ENCODE measurements at regions not wholly inside any gene's neighbourhood (a gene's known extent, or its start where the extent isn't known, plus 50 kb on each side); places are given as distances from the start of the nearest gene placed in this dataset.
"Not testable (repeated sequence)": the region's sequence is repeated elsewhere in the genome, so short reads cannot be mapped to it uniquely, and the experiment has no call there.

DNA sequence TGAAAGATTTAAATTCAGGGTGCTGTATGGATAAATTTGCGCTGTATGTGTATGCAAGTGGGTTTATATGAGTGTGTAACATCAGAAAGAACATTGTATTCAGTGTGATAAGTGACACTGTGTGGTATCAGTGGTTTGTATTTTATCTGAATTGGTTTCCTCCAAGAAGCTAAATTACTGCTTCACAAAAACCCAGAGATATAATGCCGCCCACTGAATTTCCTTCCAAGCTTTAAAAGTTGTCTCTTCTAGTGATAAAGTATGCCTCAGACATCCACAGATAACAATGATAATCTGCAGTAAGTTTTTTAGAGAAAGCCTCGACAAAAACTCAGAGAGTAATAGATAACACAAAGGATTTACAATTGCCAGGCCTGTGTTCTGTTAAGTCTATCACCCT is 710.6 kb upstream of the HS3ST1 start:
- DNase-seq: no peak

DNA sequence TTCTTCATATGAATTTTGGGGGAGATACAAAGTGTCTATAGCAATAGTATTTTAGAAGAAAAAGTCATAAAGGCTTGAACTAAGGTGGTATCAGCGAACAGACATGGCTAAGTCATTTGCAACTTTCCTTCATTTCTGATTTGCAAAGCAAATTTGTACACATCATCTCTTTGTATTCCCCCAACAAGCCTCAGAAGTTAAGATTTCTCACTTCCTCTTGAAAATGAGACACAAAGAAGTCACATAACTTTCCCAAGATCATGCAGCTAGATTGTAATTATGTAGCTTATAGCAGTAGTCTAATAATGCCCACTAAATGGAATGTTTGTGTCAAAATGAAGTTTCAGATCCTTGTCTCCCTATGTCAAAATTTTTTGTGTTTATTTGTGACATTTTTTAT is 709.8 kb upstream of the HS3ST1 start:
- no peak for DNase-seq

DNA sequence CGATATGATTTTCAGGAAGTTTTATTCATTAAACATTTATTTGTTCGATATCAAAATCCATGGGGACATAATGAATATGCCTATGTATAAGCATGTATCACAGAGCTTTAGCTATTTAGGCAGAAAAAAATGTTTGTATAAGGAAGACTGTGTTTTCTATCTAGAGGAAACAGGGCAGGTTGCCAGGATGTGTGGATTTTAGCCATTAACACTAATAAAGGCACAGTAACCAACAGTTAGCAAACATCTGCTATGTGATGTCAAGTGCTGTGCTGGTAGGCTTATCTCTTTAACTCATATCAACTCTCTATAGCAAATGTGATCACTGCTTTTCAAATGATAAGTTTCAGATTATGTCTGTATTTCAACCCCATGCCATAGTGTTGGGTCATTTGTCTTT is 708.9 kb upstream of the HS3ST1 start:
- no peak for DNase-seq

DNA sequence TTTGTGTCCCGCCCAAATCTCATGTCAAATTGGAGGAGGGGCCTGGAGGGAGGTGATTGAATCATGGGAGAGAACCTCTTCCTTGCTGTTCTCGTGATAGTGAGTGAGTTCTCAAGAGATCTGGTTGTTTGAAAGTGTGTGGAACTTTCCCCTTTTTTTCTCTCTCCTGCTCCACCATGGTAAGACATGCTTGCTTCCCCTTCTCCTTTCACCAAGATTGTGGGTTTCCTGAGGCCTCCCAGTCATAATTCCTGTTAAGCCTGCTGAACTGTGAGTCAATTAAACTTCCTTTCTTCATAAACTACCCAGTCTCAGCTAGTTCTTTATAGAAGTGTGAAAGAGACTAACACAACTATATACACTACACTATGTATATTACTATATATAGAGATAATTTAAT is 697.8 kb upstream of the HS3ST1 start:
- no peak for DNase-seq

DNA sequence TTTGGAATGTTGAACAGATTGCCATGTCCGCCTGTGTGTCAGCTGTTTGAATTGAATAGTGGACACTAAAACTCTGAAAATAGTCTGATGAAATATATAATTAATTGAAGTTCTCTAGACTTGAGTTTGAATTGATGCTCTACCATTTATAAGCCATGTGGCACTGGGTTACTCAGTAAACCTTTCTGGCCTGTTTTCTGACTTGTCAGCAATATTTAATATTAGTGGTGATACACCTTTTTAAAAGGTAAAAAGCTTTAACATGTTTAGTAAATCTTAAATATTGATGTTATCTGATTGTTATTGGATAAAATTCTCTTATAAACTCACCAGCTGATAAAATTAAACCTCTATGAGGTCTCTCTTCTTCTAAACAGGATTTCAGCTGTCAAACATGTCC is 695.4 kb upstream of the HS3ST1 start:
- DNase-seq: no peak

DNA sequence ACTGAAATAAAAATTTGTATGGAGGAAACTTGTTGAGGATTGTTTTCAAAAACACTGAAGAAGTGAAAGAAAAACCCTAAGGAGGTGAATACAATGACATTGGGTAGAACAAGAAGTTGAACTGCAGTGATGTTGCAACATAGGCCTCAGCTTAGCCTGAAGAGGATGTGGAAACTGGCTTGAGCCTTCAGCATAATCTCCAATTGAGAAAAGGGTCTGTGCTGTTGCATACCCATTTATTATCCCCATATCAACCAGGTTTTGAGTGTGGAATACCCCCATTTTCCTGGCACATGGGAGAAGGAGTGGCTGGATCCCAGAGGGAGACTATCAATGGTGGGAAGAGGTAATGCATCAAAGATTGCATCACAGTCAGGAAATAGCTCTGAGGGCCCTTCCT is 695.0 kb upstream of the HS3ST1 start:
- DNase-seq: no peak

DNA sequence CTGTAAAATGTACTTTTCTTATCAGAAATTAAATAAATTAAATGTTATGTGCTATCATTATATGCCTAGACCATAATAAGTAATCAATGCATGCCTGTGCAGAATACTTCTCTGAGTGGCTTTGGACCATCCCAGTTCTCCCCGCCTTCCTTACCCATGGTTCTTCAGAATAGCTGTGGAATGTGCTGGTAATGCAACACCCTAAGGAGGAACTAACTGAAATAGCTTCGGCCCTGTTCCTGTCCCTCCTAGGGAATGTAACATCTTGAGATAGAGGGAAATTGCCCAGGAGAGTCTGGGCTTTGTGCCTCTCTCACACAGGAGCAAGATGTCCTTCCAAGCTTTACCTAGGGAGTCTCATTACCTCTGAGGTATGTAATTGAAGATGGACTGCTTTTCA is 693.6 kb upstream of the HS3ST1 start:
- DNase-seq: no peak

DNA sequence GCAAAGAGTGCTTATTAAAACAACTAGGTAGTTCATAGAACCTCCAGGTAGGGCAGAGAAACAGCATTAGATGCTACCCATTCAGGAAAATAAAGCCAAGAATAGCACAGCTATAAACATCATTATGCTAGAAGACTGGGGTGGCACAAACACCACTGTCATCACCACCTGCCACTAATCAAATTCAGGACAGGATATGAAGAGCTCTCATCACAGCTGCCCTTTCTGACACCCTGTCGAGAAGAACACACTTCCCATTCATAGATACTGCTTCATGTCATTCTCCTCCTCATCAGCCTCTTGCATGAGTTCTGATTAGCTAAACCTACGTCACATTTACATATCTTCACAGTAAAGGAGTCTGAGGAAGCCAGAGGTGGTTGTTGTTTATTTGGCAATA is 692.3 kb upstream of the HS3ST1 start:
- DNase-seq: no peak

DNA sequence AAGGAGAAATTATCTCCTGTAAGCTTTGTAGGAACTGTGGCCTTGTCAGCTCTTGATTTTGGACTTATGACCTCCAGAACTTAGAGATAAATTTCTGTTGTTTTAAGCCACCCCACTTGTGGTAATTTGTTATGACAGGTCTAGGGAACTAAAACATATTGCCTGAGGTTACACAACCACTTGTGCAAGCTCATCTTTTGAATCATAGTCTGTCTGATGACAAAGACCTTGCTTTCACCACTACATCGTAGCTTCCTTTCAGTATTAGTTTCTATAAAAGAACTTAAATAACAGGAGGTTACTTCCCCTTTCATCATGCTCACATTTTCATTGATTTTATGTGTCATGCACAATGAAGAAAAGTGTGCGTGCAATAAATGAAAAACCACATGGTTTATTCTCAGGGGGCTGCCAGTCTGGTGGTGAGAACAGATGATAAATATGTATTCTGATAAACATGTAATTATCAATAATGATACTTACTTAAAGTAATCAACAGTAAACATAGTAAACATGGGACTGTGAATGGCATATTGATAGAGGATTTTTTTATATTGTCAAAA is 690.0 kb upstream of the HS3ST1 start:
- DNase-seq: no peak

DNA sequence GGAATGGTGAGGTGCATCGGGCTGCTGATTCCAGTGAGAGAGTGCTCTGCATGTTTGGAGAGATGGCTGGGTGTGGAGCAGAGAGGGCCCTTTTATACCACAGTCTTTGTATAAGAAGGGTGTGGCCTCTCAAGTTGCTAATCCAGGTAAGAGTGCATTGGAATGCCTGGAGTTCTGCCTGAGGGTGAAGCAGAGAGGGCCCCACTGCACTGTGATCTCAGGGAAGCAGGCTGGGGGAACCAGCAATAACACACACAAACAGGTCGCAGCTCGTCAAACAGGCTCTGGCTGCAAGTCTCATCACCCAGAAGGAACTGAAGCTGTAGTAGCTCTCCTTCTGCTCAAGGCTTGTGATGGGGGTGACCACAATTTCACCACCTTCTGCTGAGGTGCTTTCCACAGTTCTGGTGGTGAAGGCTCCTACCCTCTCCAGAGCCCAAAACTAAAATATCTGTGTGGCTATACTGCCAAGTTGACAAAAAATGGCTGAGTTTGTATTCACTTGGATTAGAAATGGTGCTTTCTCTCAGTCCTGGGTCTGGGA is 687.4 kb upstream of the HS3ST1 start:
- no peak for DNase-seq

DNA sequence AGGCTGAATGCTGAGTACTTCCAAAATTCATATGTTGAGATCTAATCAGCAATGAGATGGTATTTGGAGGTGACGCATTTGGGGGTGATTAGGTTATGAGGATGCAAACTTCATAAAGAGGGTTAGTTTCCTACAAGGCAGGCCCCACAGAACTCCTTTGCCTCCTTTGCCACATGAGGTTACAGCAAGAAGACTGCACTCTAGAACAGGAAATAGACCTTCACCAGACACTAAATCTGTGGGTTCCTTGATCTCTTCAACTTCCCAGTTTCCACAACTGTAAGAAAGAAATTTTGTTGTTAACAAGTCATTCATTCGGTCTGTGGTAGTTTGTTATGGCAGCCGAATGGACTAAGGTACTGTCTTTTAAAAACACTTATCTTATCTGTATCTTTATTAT is 681.9 kb upstream of the HS3ST1 start:
- no peak for DNase-seq

DNA sequence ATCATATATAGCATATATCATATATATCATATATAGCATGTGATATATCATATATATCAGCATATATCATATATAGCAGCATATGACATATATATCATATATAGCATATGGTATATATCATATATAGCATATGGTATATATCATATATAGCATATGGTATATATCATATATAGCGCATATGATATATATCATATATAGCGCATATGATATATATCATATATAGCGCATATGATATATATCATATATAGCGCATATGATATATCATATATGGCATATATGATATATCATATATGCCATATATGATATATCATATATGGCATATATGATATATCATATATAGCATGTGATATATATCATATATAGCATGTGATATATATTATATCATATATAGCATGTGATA is 680.4 kb upstream of the HS3ST1 start:
- DNase-seq: not testable (repeated sequence)

DNA sequence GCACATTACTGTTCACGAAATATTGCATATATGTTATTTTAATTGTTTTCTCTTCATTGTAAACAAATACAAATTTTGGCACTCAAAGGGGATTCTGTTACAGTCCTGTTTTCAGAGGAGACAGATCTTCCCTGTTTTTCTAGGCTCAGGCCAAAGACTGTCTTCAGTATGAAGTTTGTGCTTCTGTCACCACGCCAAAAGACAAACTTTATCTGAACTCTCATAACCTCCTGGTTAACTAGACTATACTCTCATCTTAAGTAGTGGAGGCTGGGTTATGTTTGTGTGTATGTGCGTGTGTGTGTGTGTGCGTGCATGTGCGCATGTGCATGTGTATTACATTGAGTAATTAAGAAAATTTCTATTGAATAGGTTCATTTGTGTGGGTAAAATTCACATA is 676.8 kb upstream of the HS3ST1 start:
- DNase-seq: no peak

DNA sequence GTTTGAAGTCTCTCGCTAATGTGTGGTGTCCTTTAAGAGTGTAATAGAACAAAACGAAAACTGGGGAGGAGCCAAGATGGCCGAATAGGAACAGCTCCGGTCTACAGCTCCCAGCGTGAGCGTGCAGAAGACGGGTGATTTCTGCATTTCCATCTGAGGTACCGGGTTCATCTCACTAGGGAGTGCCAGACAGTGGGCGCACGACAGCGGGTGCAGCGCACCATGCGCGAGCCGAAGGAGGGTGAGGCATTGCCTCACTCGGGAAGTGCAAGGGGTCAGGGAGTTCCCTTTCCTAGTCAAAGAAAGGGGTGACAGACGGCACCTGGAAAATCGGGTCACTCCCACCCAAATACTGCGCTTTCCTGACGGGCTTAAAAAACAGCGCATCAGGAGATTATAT is 661.2 kb upstream of the HS3ST1 start:
- not testable (repeated sequence) for DNase-seq

DNA sequence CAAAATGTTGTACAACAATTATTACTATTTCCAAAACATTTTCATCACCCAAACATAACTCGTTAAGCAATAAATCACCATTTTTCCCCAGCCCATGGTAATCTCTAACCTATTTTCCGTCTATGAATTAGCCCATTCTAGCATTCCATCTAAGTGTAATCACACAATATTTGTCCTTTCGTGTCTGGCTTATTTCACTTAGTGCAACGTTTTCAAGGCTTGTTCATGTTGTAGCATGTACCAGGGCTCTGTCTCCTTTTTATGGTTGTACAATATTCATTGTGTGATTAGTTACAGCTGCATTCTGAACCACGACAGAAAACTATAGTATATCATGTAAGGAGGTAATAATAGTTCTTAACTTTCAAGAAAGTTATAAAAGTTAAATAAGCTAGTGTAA is 656.0 kb upstream of the HS3ST1 start:
- no peak for DNase-seq

DNA sequence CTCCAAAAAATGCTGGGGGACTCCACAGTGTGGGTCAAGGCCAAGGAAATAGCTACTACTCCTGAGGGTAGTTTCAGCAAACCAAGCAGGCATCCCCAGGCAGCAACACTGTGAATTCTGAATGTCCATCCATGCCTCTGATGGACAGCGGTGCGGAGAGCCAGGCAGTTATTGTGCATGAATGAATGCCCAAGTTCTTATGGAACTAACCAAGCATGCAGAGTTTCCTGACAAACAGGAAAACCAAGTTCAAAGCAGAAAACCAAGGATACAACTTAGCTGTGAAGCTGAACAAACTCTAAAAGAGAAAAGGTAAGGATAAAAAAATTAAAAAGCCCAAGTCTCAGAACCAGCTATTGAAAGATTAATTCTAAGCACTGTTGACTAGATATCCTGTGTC is 642.6 kb upstream of the HS3ST1 start:
- no peak for DNase-seq

DNA sequence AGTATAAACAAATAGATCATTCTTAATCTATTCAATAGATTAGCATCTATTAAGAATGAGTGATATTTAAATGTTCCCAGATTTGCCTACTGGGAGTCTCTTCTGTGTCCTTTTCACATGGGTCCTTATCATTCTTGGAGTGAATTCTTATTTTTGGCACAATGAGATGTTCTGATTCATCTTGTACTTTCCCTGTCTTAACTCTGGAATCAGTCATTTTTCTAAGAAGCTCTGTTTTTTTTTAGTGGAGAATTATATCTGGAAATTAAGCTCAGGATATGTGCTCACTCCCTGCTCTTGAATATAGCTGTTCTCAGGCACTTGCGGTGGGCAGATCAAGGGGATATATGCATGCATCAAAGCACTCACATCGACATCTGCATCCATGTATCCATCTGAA is 625.3 kb upstream of the HS3ST1 start:
- DNase-seq: no peak

DNA sequence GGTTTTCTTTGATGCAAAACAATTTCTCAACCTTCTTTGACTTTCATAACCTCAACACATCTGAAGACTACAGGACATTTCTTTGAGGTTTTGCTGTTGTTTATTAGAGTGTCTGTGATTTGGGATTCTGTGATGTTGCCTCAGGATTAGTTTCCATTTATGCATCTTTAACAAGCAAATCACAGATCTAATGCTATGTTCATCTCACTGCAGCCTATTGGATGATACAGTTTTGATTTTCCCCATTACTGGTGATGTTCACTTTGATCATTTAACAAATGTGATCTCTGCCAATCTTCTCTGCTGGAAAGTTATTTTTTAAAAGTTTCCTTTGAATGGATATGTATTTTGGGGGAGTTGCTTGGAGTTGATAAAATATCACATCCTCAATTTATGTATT is 624.9 kb upstream of the HS3ST1 start:
- DNase-seq: no peak

DNA sequence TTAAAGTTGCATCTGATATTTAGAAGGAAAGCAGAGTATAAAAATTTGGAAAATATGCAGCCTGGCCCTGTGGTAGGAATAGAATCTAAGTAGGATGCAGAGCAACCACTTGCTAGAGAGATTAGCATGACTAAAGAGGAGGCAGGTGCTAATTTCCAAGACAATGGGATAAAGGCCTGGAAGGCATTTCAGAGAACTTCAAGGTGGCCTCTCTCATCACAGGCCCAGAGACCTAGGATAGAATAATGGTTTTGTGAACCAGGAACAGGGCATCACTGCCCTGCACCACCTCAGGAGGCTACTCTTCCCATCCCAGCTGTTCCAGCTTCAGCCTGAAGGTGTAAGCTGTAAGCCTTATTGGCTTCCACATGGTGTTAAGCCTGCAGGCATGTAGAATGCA is 621.7 kb upstream of the HS3ST1 start:
- DNase-seq: no peak

DNA sequence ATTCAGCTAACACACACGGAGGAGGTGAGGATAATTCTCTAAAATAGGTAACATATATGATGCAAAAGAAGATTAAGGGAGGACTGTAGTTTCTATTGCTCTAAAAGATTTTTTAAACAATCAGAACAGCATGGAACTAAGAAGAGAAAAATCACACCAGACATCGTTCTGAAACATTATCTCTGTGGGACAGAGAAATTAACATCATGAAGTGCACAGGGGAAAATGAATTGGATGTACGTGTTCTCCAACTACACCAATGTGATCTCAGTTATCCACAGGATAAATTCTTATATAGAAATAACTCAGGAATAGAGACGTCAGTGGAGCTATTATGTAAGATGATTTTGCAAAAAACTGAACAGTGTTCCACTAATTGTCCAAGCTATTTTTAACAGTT is 614.1 kb upstream of the HS3ST1 start:
- DNase-seq: no peak

DNA sequence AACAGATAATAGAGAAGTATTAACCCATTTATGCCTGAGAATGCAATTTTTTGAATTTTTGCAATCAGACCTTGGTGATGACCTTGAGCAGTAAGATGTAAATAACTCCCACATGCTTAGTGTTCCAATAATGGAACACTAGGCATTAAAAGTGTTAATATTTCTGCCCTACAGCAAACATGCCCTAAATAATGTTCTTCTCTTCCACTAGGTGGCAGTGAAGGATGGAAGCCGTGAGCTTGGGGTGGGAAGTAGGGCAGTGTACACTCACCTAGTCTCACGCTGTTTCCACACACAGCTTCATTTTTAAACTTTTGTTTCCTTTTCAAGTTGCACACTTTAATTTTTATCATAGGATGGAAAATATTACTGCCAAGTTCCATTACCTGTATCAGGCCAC is 613.1 kb upstream of the HS3ST1 start:
- DNase-seq: no peak

DNA sequence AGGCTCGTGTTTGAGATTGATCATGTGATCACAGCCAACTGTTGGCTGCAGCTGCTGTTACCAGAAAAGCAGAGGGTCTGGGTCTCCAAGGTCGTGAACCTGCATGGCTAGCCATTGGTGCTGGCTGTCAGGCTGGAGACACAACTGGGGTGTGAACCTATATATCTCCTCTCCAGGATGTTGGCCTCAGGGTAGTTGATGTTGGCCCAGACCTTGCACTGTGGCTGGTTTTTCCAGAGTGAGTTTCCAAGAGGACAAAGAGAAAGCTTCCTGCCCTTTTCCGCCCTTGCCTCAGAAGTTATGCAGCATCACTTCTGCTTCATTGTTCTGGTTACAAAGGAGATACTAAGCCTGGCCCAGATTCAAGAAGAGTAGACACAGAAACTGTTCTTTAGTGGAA is 607.8 kb upstream of the HS3ST1 start:
- no peak for DNase-seq

DNA sequence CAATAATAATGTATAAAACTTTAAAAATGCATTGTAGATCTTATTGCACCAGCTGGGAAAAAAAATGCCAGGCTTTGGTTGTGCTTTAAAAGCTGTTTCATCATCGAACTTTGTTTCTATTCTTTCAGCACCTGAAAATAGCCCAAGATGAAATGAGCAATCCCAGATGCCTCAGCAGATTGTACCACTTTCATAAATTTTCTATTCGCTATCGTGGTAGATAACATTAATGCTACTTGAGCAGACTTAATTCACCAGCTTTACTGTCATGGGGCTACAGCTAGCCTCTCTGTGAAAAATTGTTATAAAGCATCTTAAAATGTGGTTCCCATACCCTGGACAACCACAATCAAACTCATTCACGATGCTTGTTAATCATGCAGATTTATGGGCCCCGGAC is 599.6 kb upstream of the HS3ST1 start:
- DNase-seq: no peak

DNA sequence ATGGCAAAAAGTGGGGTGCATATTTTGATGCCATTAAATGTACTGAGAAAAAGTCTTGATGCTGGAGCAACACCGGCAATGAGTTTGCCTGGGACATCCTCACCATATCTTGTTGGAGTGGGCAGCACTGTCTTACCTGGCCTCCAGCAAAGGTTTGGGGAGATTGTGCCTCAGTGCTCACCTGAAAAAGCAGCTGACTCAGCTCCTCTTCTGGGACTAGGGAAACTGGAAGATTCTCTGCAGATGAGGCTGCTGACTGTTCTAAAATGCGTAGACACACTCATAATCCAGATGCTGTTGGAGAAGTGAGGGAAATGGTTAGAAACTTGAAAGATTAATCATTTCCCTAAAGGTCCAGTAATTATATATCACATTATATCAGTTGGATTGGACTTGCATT is 593.7 kb upstream of the HS3ST1 start:
- DNase-seq: no peak

DNA sequence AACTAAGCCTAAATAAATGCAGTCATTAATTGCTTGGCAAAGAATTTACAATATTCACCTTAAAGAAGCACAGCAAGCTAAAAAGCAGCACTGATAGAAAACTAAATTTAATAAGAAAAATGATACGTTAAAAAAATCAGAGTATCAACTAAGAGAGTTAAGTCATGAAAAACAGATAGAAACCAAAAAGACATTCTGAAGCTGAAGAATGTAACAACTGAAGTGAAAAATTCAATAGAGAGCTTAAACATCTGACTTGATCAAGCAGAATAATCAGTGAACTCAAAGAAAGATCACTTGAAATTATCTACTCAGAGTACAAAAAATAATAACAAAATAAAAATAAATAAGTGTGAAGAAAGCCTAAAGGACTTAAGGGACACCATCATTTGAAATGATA is 588.0 kb upstream of the HS3ST1 start:
- DNase-seq: no peak

DNA sequence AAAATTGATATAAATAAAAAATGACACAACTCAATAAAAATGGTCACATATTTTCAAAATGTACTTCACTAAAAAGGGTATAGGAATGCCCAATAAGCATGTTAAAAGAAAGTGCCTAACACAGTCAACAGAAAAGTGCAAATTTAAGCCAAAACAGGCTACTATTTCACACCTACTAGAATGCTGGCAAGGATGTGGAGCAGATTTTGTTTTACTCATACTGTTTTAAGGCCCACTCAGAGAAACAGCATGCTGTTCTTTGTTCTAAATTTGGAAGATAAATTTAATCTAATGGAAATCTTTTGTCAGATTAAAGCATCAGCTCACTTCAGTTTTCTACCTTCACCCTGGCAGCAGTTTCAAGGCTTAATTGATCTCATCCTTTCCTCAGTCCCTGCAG is 576.8 kb upstream of the HS3ST1 start:
- no peak for DNase-seq

Measured in GF-D8 (cell line).